Ovary (tissue), 3 donors: ENCODE measurements at regions not wholly inside any gene's neighbourhood (a gene's known extent, or its start where the extent isn't known, plus 50 kb on each side); places are given as distances from the start of the nearest gene placed in this dataset.

Experiments used
- CTCF ChIP-seq, 3 donors: fragments of 450-650 bp in 2 of 3; fragments of 200-600 bp in 1 of 3; IDR thresholded peaks; one replicate each; pipeline versions ENCODE4 v1.5.1 to v1.8.0; 2016 to 2022; ENCODE audit warnings: antibody characterized with exemption in 3 of 3, mild to moderate bottlenecking in 1 of 3
- EP300 ChIP-seq: sonication (generic); formaldehyde crosslinking; IDR thresholded peaks from one replicate; pipeline ENCODE4 v1.6.1; 2017; ENCODE audit warnings: antibody characterized with exemption
- POLR2A ChIP-seq: fragments of 450-650 bp; IDR thresholded peaks from one replicate; pipeline ENCODE4 v1.6.1; 2017; ENCODE audit warnings: antibody characterized with exemption, mild to moderate bottlenecking, moderate library complexity
- donor health status: DM: no; HTN: no; CAD: no.

- TF ChIP-seq CTCF (IDR thresholded peaks at IDR 0.05) (no peak), POLR2A (no peak), EP300 (no peak)
Measured at GRCh38 chr12:72863671-72864070, 591.5 kb downstream of the TRHDE start.
